MM.1S (cell line): ENCODE measurements at regions not wholly inside any gene's neighbourhood (a gene's known extent, or its start where the extent isn't known, plus 50 kb on each side); places are given as distances from the start of the nearest gene placed in this dataset.
"Not testable (repeated sequence)": the region's sequence is repeated elsewhere in the genome, so short reads cannot be mapped to it uniquely, and the experiment has no call there.

Experiments
- DNase-seq: peaks from one replicate; pipeline ENCODE4 v3.0.0-alpha.2; 2015
- H2AFZ ChIP-seq: fragments of 300-600 bp; sonication (generic); 2 replicates; pipeline ENCODE4 v1.6.0; 2016; ENCODE audit warnings: antibody characterized with exemption, low read length
- H3F3A ChIP-seq: fragments of 300-600 bp; sonication (generic); 2 replicates; pipeline ENCODE4 v1.6.1; 2016; ENCODE audit warnings: mild to moderate bottlenecking, antibody characterized with exemption, low read length, moderate library complexity, mixed read lengths; ENCODE audit not compliant: insufficient read depth
- H3K27ac ChIP-seq: fragments of 300-600 bp; sonication (generic); 2 replicates; pipeline ENCODE4 v1.5.1; 2016; ENCODE audit warnings: mild to moderate bottlenecking, low read length
- H3K27me3 ChIP-seq: fragments of 300-600 bp; sonication (generic); replicated peaks from 2 replicates; pipeline ENCODE4 v1.6.0; 2016; ENCODE audit warnings: low read length; ENCODE audit not compliant: insufficient read depth
- H3K36me3 ChIP-seq: fragments of 300-600 bp; sonication (generic); replicated peaks from 2 replicates; pipeline ENCODE4 v1.6.1; 2016; ENCODE audit warnings: mild to moderate bottlenecking, low read length, mixed read lengths; ENCODE audit not compliant: insufficient read depth
- H3K4me1 ChIP-seq: fragments of 300-600 bp; sonication (generic); 2 replicates; pipeline ENCODE4 v1.6.1; 2016; ENCODE audit warnings: low read length, mixed read lengths
- H3K4me2 ChIP-seq: fragments of 300-600 bp; sonication (generic); 2 replicates; pipeline ENCODE4 v1.6.0; 2016; ENCODE audit warnings: low read depth, low read length
- H3K4me3 ChIP-seq: fragments of 300-600 bp; sonication (generic); 2 replicates; pipeline ENCODE4 v1.5.1; 2016; ENCODE audit warnings: low read length, mixed read lengths
- H3K79me2 ChIP-seq: fragments of 300-600 bp; sonication (generic); 2 replicates; pipeline ENCODE4 v1.6.1; 2016; ENCODE audit warnings: mixed run types, low read length, mixed read lengths
- H3K9ac ChIP-seq: fragments of 300-600 bp; sonication (generic); 2 replicates; pipeline ENCODE4 v1.6.1; 2016; ENCODE audit warnings: low read length, mixed read lengths
- H3K9me2 ChIP-seq: fragments of 300-600 bp; sonication (generic); replicated peaks from 2 replicates; pipeline ENCODE4 v1.6.1; 2016; ENCODE audit warnings: mild to moderate bottlenecking, low read length, mixed read lengths; ENCODE audit not compliant: insufficient read depth
- H3K9me3 ChIP-seq: fragments of 300-600 bp; sonication (generic); replicated peaks from 2 replicates; pipeline ENCODE4 v1.6.1; 2016; ENCODE audit warnings: mild to moderate bottlenecking, low read length, mixed read lengths; ENCODE audit not compliant: insufficient read depth
- H4K20me1 ChIP-seq: fragments of 300-600 bp; sonication (generic); 2 replicates; pipeline ENCODE4 v1.6.1; 2016; ENCODE audit warnings: mild to moderate bottlenecking, low read length, moderate library complexity, mixed read lengths; ENCODE audit not compliant: insufficient read depth
- CTCF ChIP-seq: fragments of 300-600 bp; sonication (generic); IDR thresholded peaks from 2 replicates; pipeline ENCODE4 v1.5.1; 2016; ENCODE audit warnings: antibody characterized with exemption, low read length, mixed read lengths
- EZH2 ChIP-seq: fragments of 300-600 bp; sonication (generic); optimal IDR thresholded peaks from 2 replicates; pipeline ENCODE3; 2017; ENCODE audit warnings: low read depth, mild to moderate bottlenecking, antibody characterized with exemption, low read length, mixed read lengths
- EZH2phosphoT487 ChIP-seq: fragments of 300-600 bp; sonication (generic); IDR thresholded peaks from 2 replicates; pipeline ENCODE4 v1.6.1; 2018; ENCODE audit warnings: antibody characterized with exemption, low read length

GRCh38 chr7:142500366-142500765 lies 242.5 kb upstream of the PRSS58 start:
- DNase-seq = no peak
- H3K9ac ChIP-seq = no peak overlapping the region
- no peaks in the 10 kb centered on the region for H3F3A ChIP-seq
- H3K27ac ChIP-seq = no peak overlapping the region
- H4K20me1 ChIP-seq = no peaks in the 10 kb centered on the region
- TF ChIP-seq EZH2phosphoT487 = no peak
- TF ChIP-seq EZH2 = no peak
- no peak for TF ChIP-seq CTCF
- H3K9me3 ChIP-seq = no peaks in the 10 kb centered on the region
- no peaks in the 10 kb centered on the region for H3K36me3 ChIP-seq
- 0 out of 2 replicates have a peak, but pooled peaks cover 4% of the 10 kb centered on the region for H3K4me1 ChIP-seq
- H3K4me2 ChIP-seq = no peak overlapping the region
- no peaks in the 10 kb centered on the region for H3K9me2 ChIP-seq
- H2AFZ ChIP-seq = no peak overlapping the region
- no peak overlapping the region for H3K4me3 ChIP-seq
- H3K79me2 ChIP-seq = no peaks in the 10 kb centered on the region
- no peaks in the 10 kb centered on the region for H3K27me3 ChIP-seq

- Histone ChIP-seq H4K20me1 (no peaks in the 10 kb centered on the region), H3K4me3 (no peak overlapping the region), H3K27me3 (no peaks in the 10 kb centered on the region)
Measured at GRCh38 chr7:142499635-142500034, 241.8 kb upstream of the PRSS58 start.

GRCh38 chr7:142498364-142498763 lies 240.5 kb upstream of the PRSS58 start:
- H3F3A ChIP-seq = no peaks in the 10 kb centered on the region
- no peak overlapping the region for H3K4me2 ChIP-seq

More at GRCh38 chr7:142499635-142500034, 241.8 kb upstream of the PRSS58 start:
- Histone ChIP-seq H3K79me2 (no peaks in the 10 kb centered on the region), H2AFZ (no peak overlapping the region), H3K4me2 (no peak overlapping the region), H3K36me3 (no peaks in the 10 kb centered on the region), H3K4me1 (0 out of 2 replicates have a peak, but pooled peaks cover 4% of the 10 kb centered on the region), H3K9me3 (no peaks in the 10 kb centered on the region), H3K9me2 (no peaks in the 10 kb centered on the region), H3K27ac (no peak overlapping the region), H3F3A (no peaks in the 10 kb centered on the region), H3K9ac (no peak overlapping the region)
- DNase-seq = no peak
- TF ChIP-seq EZH2 (no peak), CTCF (no peak), EZH2phosphoT487 (no peak)

GRCh38 chr7:142496545-142496991 lies 238.7 kb upstream of the PRSS58 start:
- Histone ChIP-seq H3K27me3 (no peaks in the 10 kb centered on the region), H3F3A (no peaks in the 10 kb centered on the region), H3K4me2 (peak overlapping the region; percentile 5; the same call in 1 of the 2 replicates), H2AFZ (no peak overlapping the region), H3K4me1 (0 out of 2 replicates have a peak, but pooled peaks cover 4% of the 10 kb centered on the region), H3K27ac (no peak overlapping the region), H3K9me3 (no peaks in the 10 kb centered on the region), H3K9me2 (no peaks in the 10 kb centered on the region), H3K4me3 (no peak overlapping the region), H4K20me1 (no peaks in the 10 kb centered on the region), H3K9ac (no peak overlapping the region), H3K36me3 (no peaks in the 10 kb centered on the region), H3K79me2 (no peaks in the 10 kb centered on the region)
- TF ChIP-seq EZH2 = no peak
- TF ChIP-seq CTCF = peak; percentile 93
- peak; percentile 59 for DNase-seq

More at GRCh38 chr7:142498364-142498763, 240.5 kb upstream of the PRSS58 start:
- no peak for DNase-seq
- Histone ChIP-seq H3K79me2 (no peaks in the 10 kb centered on the region), H3K27me3 (no peaks in the 10 kb centered on the region), H4K20me1 (no peaks in the 10 kb centered on the region), H3K9me3 (no peaks in the 10 kb centered on the region), H3K9me2 (no peaks in the 10 kb centered on the region), H3K36me3 (no peaks in the 10 kb centered on the region), H3K27ac (no peak overlapping the region), H3K9ac (no peak overlapping the region), H2AFZ (no peak overlapping the region), H3K4me1 (0 out of 2 replicates have a peak, but pooled peaks cover 4% of the 10 kb centered on the region), H3K4me3 (no peak overlapping the region)
- TF ChIP-seq EZH2phosphoT487 = no peak

- not testable (repeated sequence) for H4K20me1 ChIP-seq, H3K36me3 ChIP-seq, H3K79me2 ChIP-seq, H3F3A ChIP-seq, H3K4me3 ChIP-seq, H3K27ac ChIP-seq, H3K9ac ChIP-seq, H3K9me2 ChIP-seq, DNase-seq, H2AFZ ChIP-seq, H3K9me3 ChIP-seq, H3K27me3 ChIP-seq, H3K4me1 ChIP-seq, H3K4me2 ChIP-seq
Measured at GRCh38 chr7:142495879-142496278, 238.0 kb upstream of the PRSS58 start.
